HEK293 (cell line): ENCODE measurements at regions not wholly inside any gene's neighbourhood (a gene's known extent, or its start where the extent isn't known, plus 50 kb on each side); places are given as distances from the start of the nearest gene placed in this dataset.

ENCODE experiments used
- ZNF174 ChIP-seq: fragments of 450-650 bp; formaldehyde crosslinking; IDR thresholded peaks from 2 replicates; pipeline ENCODE4 v1.5.0; 2017; ENCODE audit warnings: missing biosample characterization, mild to moderate bottlenecking, missing genetic modification characterization
- ZNF274 ChIP-seq, 2 experiments: fragments of 200-500 bp in 1 of 2; fragments of 450-650 bp in 1 of 2; sonication (Bioruptor generic) in 1 of 2; formaldehyde crosslinking in 1 of 2; IDR thresholded peaks; 2 replicates each; pipeline versions ENCODE4 v1.5.1 to v1.6.1; 2014 to 2016; ENCODE audit warnings: borderline replicate concordance in 1 of 2, inconsistent platforms in 1 of 2, low read length in 1 of 2, missing biosample characterization in 1 of 2, missing genetic modification characterization in 1 of 2
- ZNF664 ChIP-seq: fragments of 450-650 bp; formaldehyde crosslinking; IDR thresholded peaks from 2 replicates; pipeline ENCODE4 v1.5.1; 2016; ENCODE audit warnings: missing biosample characterization, missing genetic modification characterization
- TF ChIP-seq, protein P1 (sequence below): fragments of 450-650 bp; formaldehyde crosslinking; IDR thresholded peaks from 2 replicates; pipeline ENCODE4 v1.5.1; 2016; ENCODE audit warnings: missing biosample characterization, missing genetic modification characterization
- TF ChIP-seq, protein P2 (sequence below): fragments of 450-650 bp; formaldehyde crosslinking; IDR thresholded peaks from 2 replicates; pipeline ENCODE4 v1.5.1; 2016; ENCODE audit warnings: missing biosample characterization, missing genetic modification characterization

DNA sequence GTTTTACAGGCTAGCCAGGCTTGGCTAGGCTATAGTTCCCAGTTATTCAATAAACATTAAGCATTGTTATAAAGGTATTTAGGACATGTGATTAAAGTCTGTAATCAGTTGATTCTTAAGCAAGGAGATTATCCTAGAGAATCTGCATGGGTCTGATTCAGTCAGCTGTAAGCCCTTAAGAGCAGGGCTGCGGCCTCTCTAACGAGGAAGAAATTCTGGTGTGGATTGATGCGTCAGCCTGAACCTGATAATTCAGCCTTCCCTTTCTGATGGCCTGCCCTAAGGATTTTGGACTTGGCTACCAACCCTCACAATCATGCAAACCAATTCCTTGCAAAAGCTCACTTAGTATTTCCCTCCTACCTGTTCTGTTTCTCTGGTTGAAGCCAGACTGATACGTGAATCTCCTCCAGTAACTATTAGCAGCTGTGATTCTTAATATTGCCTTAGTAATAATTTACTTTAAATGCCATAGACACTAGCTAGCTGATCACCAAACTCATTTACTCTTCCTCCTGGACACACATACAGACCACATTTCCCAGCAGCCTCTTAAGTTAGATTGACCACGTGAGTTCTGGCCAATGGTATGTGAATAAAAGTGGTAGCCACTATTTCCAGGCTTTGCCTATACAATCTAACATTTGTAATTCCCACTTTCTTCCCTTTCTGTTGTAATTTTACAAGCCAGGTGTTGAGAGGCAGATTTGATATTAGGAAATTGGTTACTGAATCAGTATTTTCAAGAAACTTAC lies 678.0 kb upstream of the INTU start:
- TF ChIP-seq, protein P1, sequence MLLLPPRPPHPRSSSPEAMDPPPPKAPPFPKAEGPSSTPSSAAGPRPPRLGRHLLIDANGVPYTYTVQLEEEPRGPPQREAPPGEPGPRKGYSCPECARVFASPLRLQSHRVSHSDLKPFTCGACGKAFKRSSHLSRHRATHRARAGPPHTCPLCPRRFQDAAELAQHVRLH (tag by site-specific recombination): no peak
- TF ChIP-seq ZNF664 (tag by site-specific recombination) (no peak), ZNF174 (tag by site-specific recombination) (no peak), ZNF274 (IDR thresholded peaks at IDR 0.05; ENCODE audit: low read length) (no peak), ZNF274 (tag by site-specific recombination; IDR thresholded peaks at IDR 0.05; ENCODE audit: borderline replicate concordance) (no peak)
- TF ChIP-seq, protein P2, sequence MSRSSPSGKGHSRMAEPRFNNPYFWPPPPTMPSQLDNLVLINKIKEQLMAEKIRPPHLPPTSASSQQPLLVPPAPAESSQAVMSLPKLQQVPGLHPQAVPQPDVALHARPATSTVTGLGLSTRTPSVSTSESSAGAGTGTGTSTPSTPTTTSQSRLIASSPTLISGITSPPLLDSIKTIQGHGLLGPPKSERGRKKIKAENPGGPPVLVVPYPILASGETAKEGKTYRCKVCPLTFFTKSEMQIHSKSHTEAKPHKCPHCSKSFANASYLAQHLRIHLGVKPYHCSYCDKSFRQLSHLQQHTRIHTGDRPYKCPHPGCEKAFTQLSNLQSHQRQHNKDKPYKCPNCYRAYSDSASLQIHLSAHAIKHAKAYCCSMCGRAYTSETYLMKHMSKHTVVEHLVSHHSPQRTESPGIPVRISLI (tag by site-specific recombination): no peak
